Right atrium auricular region (tissue), 2 donors: ENCODE measurements at regions not wholly inside any gene's neighbourhood (a gene's known extent, or its start where the extent isn't known, plus 50 kb on each side); places are given as distances from the start of the nearest gene placed in this dataset.

Experiments used
- DNase-seq: peaks from one replicate; pipeline ENCODE4 v3.0.0-alpha.2; 2019; ENCODE audit warnings: low spot score
- H3K27ac ChIP-seq, 2 donors: fragments of 200-600 bp; sonication (generic); 1 replicate in 1 of 2; 2 replicates in 1 of 2; pipeline ENCODE4 v1.5.1; 2016 to 2019
- H3K27me3 ChIP-seq, 2 donors: fragments of 200-600 bp; sonication (generic); one replicate each; pipeline versions ENCODE4 v1.5.1 to v1.6.0; 2017 to 2019
- H3K36me3 ChIP-seq: fragments of 200-600 bp; sonication (generic); one replicate; pipeline ENCODE4 v1.5.1; 2016
- H3K4me1 ChIP-seq, 2 donors: fragments of 200-600 bp; sonication (generic); one replicate each; pipeline versions ENCODE4 v1.5.1 to v1.6.0; 2017 to 2019
- H3K4me3 ChIP-seq, 2 donors: fragments of 200-600 bp; sonication (generic); 1 replicate in 1 of 2; 2 replicates in 1 of 2; pipeline ENCODE4 v1.5.1; 2017 to 2019; ENCODE audit warnings: mild to moderate bottlenecking in 1 of 2, moderate library complexity in 1 of 2
- H3K9me3 ChIP-seq, 2 donors: fragments of 200-600 bp; sonication (generic); one replicate each; pipeline ENCODE4 v1.5.1; 2019
- CTCF ChIP-seq, 2 donors: fragments of 200-600 bp; sonication (generic); IDR thresholded peaks; one replicate each; pipeline ENCODE4 v1.5.1; 2019; ENCODE audit warnings: antibody characterized with exemption in 2 of 2

GRCh38 chr4:160485071-160485687 lies 1382.3 kb downstream of the RAPGEF2 start:
- H3K4me3 ChIP-seq = no peak overlapping the region
- no peaks in the 10 kb centered on the region for H3K27me3 ChIP-seq
- TF ChIP-seq CTCF (IDR thresholded peaks at IDR 0.05) = no peak
- H3K4me1 ChIP-seq = no peaks in the 10 kb centered on the region
- no peaks in the 10 kb centered on the region for H3K9me3 ChIP-seq
- H3K27ac ChIP-seq = no peak overlapping the region
- no peak for DNase-seq
- H3K36me3 ChIP-seq = no peaks in the 10 kb centered on the region

GRCh38 chr4:160492181-160492580 lies 1389.3 kb downstream of the RAPGEF2 start:
- DNase-seq = no peak
- Histone ChIP-seq H3K4me1 (no peaks in the 10 kb centered on the region), H3K4me3 (no peak overlapping the region), H3K27me3 (no peaks in the 10 kb centered on the region), H3K27ac (no peak overlapping the region), H3K9me3 (no peaks in the 10 kb centered on the region), H3K36me3 (no peaks in the 10 kb centered on the region)
- no peak for TF ChIP-seq CTCF (IDR thresholded peaks at IDR 0.05)

GRCh38 chr4:160493206-160493605 lies 1390.3 kb downstream of the RAPGEF2 start:
- Histone ChIP-seq H3K36me3 (no peaks in the 10 kb centered on the region), H3K27ac (no peak overlapping the region), H3K4me3 (no peak overlapping the region), H3K27me3 (no peaks in the 10 kb centered on the region), H3K4me1 (no peaks in the 10 kb centered on the region), H3K9me3 (no peaks in the 10 kb centered on the region)
- TF ChIP-seq CTCF (IDR thresholded peaks at IDR 0.05) = no peak
- DNase-seq = no peak

GRCh38 chr4:160495356-160495755 lies 1392.5 kb downstream of the RAPGEF2 start:
- Histone ChIP-seq H3K4me3 (no peak overlapping the region), H3K27me3 (no peaks in the 10 kb centered on the region), H3K36me3 (no peaks in the 10 kb centered on the region), H3K9me3 (no peaks in the 10 kb centered on the region), H3K27ac (no peak overlapping the region), H3K4me1 (no peaks in the 10 kb centered on the region)
- TF ChIP-seq CTCF (IDR thresholded peaks at IDR 0.05) = no peak
- DNase-seq = no peak

GRCh38 chr4:160498211-160498610 lies 1395.3 kb downstream of the RAPGEF2 start:
- no peaks in the 10 kb centered on the region for H3K9me3 ChIP-seq
- no peak for DNase-seq
- no peaks in the 10 kb centered on the region for H3K36me3 ChIP-seq
- H3K27ac ChIP-seq = no peak overlapping the region
- no peak for TF ChIP-seq CTCF (IDR thresholded peaks at IDR 0.05)
- no peak overlapping the region for H3K4me3 ChIP-seq
- H3K4me1 ChIP-seq = no peaks in the 10 kb centered on the region
- no peaks in the 10 kb centered on the region for H3K27me3 ChIP-seq

GRCh38 chr4:160505724-160506123 lies 1402.8 kb downstream of the RAPGEF2 start:
- no peak overlapping the region for H3K4me3 ChIP-seq
- H3K27ac ChIP-seq = no peak overlapping the region
- no peaks in the 10 kb centered on the region for H3K27me3 ChIP-seq
- H3K4me1 ChIP-seq = no peaks in the 10 kb centered on the region
- H3K9me3 ChIP-seq = no peaks in the 10 kb centered on the region
- H3K36me3 ChIP-seq = no peaks in the 10 kb centered on the region
- TF ChIP-seq CTCF (IDR thresholded peaks at IDR 0.05) = no peak
- DNase-seq = no peak
